GM12872 (cell line): ENCODE measurements at regions not wholly inside any gene's neighbourhood (a gene's known extent, or its start where the extent isn't known, plus 50 kb on each side); places are given as distances from the start of the nearest gene placed in this dataset.

ENCODE experiments used
- CTCF ChIP-seq: IDR thresholded peaks from 3 replicates; pipeline ENCODE4 v1.5.1; 2011; ENCODE audit warnings: low read depth, mild to moderate bottlenecking, low read length, moderate library complexity; ENCODE audit not compliant: insufficient read depth

- TF ChIP-seq CTCF = no peak
These were observed 212.5 kb downstream of the SEC23IP start for GRCh38 chr10:120105001-120105400.

- TF ChIP-seq CTCF = no peak
These were observed 213.0 kb downstream of the SEC23IP start for GRCh38 chr10:120105492-120105891.

- no peak for TF ChIP-seq CTCF
These were observed 216.4 kb downstream of the SEC23IP start for GRCh38 chr10:120108916-120109315.

GRCh38 chr10:120110196-120110595 lies 217.7 kb downstream of the SEC23IP start:
- no peak for TF ChIP-seq CTCF

- TF ChIP-seq CTCF = no peak
These were observed 219.1 kb downstream of the SEC23IP start for GRCh38 chr10:120111628-120112027.

GRCh38 chr10:120112809-120113208 lies 220.3 kb downstream of the SEC23IP start:
- no peak for TF ChIP-seq CTCF

- TF ChIP-seq CTCF = no peak
These were observed 223.4 kb downstream of the SEC23IP start for GRCh38 chr10:120115959-120116358.

GRCh38 chr10:120121768-120122167 lies 229.2 kb downstream of the SEC23IP start:
- TF ChIP-seq CTCF = no peak
